ENCODE measurements at regions not wholly inside any gene's neighbourhood (a gene's known extent, or its start where the extent isn't known, plus 50 kb on each side); places are given as distances from the start of the nearest gene placed in this dataset.

DNA sequence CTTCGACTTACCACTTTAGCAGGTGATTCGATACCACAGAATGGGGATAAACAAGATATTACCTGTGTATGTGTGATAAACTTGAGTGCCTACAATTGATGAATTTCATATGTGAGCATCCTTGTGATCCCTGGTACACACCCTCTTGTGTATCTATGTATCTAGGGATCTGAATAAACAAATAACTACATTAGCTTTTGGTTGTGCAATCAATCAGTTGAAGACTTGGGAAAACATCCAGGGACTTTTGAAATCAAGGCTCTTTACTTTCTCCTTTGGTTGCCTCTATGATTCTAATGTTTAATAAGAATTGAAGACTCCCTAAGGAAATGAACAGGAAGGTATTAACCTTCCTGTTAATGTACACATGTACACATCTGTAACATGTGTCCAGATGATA is 97.3 kb upstream of the DCC start:
- TF ChIP-seq, protein P1, sequence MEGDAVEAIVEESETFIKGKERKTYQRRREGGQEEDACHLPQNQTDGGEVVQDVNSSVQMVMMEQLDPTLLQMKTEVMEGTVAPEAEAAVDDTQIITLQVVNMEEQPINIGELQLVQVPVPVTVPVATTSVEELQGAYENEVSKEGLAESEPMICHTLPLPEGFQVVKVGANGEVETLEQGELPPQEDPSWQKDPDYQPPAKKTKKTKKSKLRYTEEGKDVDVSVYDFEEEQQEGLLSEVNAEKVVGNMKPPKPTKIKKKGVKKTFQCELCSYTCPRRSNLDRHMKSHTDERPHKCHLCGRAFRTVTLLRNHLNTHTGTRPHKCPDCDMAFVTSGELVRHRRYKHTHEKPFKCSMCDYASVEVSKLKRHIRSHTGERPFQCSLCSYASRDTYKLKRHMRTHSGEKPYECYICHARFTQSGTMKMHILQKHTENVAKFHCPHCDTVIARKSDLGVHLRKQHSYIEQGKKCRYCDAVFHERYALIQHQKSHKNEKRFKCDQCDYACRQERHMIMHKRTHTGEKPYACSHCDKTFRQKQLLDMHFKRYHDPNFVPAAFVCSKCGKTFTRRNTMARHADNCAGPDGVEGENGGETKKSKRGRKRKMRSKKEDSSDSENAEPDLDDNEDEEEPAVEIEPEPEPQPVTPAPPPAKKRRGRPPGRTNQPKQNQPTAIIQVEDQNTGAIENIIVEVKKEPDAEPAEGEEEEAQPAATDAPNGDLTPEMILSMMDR (IDR thresholded peaks at IDR 0.05; ENCODE audit: borderline replicate concordance, extremely low read depth, low read length, poor library complexity, severe bottlenecking): no peak
- no peak for TF ChIP-seq EZH2 (IDR thresholded peaks at IDR 0.05; ENCODE audit: borderline replicate concordance, low read depth, low read length, severe bottlenecking)
